OCI-M2 (cell line): ENCODE measurements at regions not wholly inside any gene's neighbourhood (a gene's known extent, or its start where the extent isn't known, plus 50 kb on each side); places are given as distances from the start of the nearest gene placed in this dataset.
A peak's percentile ranks its signal among the peaks of the same experiment; 100 is the strongest.

ENCODE experiments used
- DNase-seq: peaks from one replicate; lab custom pipeline; 2025; ENCODE audit not compliant: unreplicated experiment; lab: John Stamatoyannopoulos, UW

GRCh38 chr9:3732077-3733038 lies 206.6 kb upstream of the RFX3 start:
- DNase-seq, result peak; percentile 0

- DNase-seq, result no peak
Measured at GRCh38 chr9:3730511-3730922, 204.7 kb upstream of the RFX3 start.

DNA sequence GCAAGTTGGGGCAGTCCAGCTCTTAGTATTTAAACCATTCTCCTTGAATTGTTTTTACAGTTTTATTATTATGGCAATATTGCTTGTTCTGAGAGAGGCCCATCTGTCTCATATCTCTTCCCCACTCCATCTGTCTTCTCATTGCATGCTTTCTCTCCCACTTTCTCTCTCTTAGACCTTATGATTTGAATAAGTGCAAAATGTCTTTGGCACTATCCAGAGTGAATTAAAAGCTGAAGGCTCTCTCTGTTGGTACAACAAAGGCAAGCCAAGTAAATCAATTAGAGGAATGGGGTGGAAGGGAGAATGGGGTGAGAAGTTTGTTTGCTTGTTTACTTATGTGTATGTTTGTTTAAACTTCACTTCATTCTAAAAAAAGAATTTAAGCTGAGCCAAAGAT lies 195.3 kb upstream of the RFX3 start:
- DNase-seq, result no peak

DNA sequence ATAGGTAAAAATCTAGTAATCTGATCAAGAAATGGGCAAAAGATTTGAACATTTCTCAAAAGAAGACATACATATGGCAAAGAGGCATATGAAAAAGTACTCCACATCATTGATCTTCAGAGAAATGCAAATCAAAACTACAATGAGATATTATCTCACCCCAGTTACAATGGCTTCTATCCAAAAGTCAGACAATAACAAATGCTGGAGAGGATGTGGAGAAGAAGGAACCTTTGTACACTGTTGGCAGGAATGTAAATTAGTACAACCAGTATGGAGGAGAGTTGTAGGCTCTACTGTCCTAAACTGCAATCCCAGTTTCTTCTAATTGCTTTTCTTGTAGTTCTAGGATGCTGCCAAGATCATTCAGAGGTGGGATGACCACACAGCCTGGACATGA lies 193.5 kb upstream of the RFX3 start:
- DNase-seq, result no peak

DNA sequence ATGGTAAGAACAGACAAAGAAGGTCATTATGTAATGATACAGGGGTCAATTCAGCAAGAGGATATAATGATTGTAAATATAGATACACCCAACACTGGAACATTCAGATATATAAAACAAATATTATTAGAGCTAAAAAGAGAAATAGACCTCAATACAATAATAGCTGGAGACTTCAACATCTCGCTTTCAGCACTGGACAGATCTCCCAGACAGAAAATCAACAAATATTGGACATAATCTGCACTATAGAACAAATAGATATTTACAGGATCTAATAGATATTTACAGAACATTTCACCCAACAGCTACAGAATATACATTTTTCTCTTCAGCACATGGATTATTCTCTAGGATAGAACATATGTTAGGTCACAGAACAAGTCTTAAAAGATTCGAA lies 190.6 kb upstream of the RFX3 start:
- no peak for DNase-seq

DNA sequence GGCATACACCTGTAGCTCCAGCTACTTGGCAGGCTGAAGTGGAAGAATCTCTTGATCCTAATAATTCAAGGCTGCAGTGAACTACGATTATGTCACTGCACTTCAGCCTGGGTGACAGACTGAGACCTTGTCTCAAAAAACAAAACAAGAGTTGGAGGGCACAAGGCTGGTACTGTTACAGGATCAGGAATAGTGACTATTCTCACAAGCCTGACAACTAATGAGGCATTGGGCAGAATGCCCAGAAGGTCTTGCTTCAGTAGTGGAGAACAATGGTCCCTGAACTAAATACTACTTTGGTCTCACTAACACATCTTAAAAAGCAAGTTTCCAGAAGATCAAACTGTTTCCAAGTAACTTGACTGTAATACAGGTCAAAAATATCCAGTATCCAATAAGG lies 182.9 kb upstream of the RFX3 start:
- DNase-seq, result no peak

DNA sequence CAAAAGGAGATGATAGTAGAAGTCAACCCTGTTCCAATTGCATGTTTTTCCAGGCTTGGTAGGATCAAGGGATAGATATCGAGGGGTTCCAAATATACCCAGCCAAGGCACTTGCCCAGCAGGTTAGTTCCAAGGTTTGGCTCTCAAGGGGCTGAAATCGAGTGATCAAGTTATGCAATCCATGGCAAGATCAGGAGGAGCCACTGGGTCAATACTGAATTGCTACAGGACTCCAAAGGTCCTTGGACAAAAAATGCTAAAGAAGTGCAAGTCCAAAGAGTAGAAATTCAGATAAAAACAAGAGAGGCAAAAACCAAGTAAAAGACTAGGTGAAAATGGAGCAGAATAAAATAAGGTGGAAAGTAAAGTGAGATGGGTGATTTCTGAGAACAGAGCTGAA lies 179.1 kb upstream of the RFX3 start:
- no peak for DNase-seq

DNA sequence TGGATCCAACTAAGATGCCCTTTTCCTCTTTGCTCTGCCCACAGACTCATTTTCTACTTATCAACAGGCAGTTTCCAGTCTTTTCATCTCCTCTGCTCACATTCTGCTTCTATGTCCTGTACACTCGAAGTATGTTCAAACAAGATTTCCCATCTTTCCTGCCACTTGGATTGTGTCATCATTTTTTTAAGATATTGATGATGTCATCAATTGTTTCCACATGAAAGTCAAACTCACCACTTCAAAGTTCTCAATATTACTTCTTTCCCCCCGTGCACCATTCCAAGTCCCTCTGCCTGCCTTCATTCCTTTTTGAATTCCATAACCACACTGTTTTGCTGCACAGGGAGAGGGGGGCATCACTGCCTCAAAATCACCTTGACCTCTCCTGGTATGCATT lies 175.0 kb upstream of the RFX3 start:
- DNase-seq, result no peak

- DNase-seq, result no peak
Measured at GRCh38 chr9:3699883-3700282, 174.1 kb upstream of the RFX3 start.

DNA sequence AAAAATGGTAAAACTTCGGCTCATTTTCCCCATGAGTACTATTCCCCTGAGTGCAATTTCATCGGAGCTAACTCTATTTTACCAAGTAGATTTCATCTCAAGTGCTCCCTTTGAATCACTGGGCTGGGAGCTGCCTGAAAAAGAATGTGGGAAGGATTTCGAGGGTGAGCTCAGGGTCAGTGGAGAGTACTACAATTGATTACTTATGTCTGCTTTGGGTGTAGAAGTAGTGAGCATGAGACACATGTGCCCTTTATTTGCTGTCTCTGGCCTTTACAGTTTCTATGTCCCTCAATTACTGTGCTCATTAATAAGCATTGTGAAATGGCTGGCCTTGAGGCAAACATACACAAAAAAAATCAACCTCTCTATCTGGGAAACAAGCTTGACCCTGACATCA lies 172.7 kb upstream of the RFX3 start:
- no peak for DNase-seq

DNA sequence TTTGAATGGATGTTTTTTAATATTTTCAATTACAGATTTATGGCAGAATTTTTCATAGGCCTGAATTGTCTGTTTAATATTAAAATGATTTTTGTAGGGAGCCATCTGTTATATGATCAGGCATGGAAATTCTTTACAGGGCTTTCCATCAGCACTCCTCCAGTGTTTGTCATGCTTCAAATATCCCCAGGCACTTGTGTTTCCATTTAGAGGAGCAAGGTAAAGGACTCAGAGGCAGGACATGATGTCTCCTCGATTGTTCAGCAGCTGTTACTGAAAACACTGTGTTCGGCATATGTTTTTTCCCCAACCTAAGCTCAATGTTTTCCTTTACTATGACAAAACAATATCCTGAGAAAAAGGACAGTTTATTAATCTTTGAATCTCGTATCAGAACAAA lies 172.3 kb upstream of the RFX3 start:
- no peak for DNase-seq

DNA sequence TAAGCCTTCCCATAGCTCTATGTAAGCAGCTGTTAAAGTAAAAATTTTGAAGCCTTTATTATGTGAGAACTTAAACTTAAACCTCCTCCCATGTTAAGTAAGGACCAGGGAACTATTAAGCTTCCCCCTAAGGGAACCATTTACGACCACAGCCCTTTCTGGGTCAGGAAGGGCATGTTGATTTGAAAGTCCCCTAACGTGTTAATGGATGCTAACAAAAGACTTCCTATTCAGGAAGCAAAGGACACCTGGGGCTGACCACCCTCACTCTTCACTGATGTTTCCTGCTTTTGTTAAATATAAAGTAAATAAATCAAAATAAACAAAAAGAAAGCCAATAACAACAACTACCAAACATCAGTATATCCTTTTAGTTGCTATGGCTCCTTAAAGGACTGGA lies 170.6 kb upstream of the RFX3 start:
- DNase-seq, result no peak

GRCh38 chr9:3692606-3693005 lies 166.8 kb upstream of the RFX3 start:
- no peak for DNase-seq

DNA sequence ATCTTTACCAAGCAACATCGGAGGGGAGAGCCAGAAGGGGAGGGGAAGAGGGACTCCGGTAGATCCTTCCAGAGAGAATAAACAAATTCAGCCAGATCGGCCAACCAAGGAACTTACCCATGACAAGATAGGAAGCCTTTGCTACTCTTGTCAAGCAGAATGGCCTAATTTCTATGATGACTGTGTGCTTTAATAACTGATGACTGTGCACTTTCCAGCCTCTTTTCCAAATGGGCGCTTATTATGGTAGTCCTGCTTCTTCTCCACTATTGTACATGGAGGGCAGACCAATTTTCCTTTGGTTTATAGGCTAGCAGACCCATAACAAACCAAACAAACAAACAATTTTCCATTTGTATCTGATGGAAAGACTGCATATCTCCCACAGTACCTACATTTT lies 163.8 kb upstream of the RFX3 start:
- DNase-seq, result no peak

DNA sequence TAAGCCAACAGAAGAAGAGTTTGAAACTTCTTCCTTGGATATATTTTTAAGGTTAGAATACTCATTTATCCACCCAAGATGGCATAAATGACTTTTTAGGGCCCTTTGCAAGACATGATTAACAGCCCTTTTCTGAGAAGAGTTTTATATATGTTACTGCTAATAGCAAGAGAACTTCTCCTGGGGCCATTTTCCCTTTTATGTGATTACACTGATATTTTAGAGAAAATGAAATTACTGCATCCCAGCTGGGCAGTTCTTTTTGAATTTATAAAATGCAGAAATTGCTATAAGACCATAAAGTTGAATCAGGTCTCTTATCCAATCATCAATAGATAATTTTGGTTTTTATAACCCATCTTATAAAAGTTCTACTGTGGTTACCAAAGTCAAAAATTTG lies 161.3 kb upstream of the RFX3 start:
- no peak for DNase-seq

DNA sequence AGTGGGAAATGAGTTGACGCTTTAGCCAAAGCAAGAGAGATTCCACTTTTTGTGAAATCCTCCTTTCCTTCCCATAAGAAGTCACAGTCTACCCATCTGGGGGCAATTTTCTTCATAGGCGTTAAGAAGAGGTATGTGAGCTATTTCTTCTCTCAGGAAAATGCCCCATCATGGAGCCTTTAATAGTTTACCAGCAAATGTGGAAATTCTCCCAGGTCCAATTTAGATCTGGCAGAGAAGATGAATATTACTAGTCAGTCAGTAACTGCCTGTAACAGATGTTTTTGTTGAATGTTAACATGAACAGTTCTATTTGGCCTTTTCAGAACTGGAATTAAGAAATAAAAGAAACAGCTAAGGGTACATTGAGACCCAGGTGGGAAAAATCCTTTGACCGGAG lies 156.4 kb upstream of the RFX3 start:
- no peak for DNase-seq

- DNase-seq, result no peak
Measured at GRCh38 chr9:3677541-3677940, 151.7 kb upstream of the RFX3 start.

GRCh38 chr9:3676766-3677165 lies 151.0 kb upstream of the RFX3 start:
- no peak for DNase-seq

- DNase-seq, result no peak
Measured at GRCh38 chr9:3675946-3676345, 150.1 kb upstream of the RFX3 start.

DNA sequence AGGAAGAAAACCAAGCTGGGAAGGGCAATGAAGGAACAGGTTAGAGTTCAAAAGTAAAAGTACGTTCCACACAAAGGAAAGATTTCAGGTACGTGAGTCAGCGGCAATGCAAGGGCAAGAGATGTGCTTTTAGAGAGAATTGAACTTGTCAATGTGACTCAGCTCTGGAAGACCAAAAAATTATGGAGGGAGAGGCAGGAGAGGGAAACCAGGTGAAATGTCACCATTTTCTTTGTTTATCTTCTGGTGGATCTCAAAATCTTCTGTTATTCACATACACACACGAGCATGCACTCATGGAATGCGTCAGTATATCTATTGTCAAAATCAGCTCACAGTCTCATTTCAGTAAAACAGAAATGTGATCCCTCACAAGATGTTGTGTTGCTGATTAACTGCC lies 148.8 kb upstream of the RFX3 start:
- DNase-seq, result no peak

GRCh38 chr9:3672399-3672798 lies 146.6 kb upstream of the RFX3 start:
- no peak for DNase-seq

GRCh38 chr9:3664044-3664443 lies 138.2 kb upstream of the RFX3 start:
- DNase-seq, result no peak

DNA sequence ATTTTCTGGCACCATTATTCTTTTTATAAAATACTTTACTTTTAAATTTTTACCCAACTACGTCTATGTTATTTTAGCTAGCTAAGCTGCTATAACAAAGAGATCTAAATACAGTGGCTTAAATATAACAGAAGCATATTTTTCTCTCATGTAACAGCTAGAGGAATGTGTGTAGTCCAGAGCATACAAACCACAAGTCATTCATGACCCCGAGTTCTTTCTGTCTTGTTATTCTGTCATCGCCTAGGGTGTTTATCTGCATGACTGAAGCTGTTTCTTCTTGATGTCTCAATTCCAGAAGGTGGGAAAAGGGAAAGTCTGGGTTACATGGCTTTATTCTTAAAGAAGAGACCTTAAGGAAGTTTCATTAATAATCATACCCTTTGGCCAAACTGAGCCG lies 136.9 kb upstream of the RFX3 start:
- DNase-seq, result no peak
